GM18505 (cell line): ENCODE measurements at regions not wholly inside any gene's neighbourhood (a gene's known extent, or its start where the extent isn't known, plus 50 kb on each side); places are given as distances from the start of the nearest gene placed in this dataset.
"Not testable (repeated sequence)": the region's sequence is repeated elsewhere in the genome, so short reads cannot be mapped to it uniquely, and the experiment has no call there.

Source experiments
- ATAC-seq: cut with Tn5 transposase; IDR thresholded peaks from one replicate; pipeline ENCODE4 v1.9.1; 2021; ENCODE audit not compliant: unreplicated experiment
- POLR2A ChIP-seq: IDR thresholded peaks from 4 replicates; pipeline ENCODE4 v1.6.1; 2011; ENCODE audit warnings: borderline replicate concordance; ENCODE audit not compliant: insufficient read depth, insufficient read length; ENCODE audit errors: extremely low read depth

DNA sequence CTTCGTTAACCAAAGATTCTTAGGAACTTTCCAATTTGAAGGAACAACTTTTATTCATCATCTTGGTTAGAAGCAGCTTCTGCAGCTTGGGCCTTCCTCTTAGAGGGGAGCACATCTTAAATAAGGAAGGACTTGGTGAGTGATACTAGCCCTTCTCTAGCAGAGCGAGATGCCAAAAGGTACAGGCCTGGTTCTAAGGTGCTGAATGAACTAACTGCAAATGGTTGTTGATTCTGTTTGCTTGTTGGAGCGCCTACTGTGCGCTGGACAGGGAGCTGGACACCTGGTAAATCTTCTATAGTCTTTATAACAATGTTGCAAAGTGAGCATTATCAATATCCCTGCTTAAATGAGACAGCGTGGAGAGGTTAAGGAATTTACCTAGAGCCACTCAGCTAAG, 127.1 kb downstream of the MYCN start:
- no peak for TF ChIP-seq POLR2A
- no peak for ATAC-seq

DNA sequence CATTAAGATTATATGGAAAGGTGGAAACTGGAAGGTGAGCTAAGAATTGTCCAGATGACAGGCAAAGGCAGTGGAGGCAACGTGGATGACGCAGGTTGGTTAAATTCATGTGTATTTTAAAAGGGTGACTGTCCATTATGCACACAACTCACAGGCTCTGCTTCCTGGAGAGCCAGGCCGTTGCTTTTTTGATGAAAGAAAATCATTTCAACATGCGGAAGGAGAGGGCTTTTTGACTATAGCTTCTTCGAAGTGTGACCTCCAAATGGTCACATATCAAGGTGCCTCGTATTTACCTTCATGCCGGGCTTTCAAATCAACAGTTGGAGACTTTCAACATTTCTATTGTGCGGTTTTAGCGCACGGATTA, 126.7 kb downstream of the MYCN start:
- ATAC-seq: no peak
- no peak for TF ChIP-seq POLR2A

DNA sequence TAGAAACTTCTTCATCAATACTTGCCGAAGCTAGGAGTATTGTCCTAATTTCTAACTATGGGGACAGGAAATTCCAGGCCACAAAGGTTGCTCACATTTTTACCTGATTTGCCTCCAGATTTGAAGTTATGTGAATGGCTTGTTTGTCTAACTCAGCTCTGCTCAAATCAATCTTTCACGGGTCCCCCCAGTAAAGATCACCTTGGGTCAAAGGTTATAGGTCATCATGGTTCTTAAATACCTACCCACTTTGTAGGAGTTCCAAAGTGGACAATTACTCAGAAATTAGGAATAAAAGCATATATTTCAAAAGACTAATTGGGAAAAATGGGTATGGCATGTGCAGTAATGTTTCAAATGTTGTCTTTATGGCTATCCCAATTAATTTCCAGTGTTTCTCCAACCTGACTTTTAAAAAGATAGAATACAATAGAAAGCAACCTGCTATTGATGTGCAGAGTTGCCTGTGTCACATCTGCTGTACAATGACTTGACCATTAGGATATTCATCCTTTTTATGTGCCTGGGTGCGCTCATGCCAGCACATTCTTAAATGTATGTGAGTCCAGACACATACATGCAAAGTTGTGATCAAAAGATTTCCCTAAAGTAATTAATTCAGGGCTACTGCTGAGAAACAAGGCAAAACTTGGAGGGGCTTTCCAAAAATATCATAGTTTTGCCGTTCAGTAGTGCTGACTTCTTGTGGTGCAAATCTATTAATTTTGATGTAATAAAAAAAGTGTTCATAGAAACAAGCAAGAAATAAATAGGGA, 126.1 kb downstream of the MYCN start:
- no peak for ATAC-seq
- TF ChIP-seq POLR2A: no peak

DNA sequence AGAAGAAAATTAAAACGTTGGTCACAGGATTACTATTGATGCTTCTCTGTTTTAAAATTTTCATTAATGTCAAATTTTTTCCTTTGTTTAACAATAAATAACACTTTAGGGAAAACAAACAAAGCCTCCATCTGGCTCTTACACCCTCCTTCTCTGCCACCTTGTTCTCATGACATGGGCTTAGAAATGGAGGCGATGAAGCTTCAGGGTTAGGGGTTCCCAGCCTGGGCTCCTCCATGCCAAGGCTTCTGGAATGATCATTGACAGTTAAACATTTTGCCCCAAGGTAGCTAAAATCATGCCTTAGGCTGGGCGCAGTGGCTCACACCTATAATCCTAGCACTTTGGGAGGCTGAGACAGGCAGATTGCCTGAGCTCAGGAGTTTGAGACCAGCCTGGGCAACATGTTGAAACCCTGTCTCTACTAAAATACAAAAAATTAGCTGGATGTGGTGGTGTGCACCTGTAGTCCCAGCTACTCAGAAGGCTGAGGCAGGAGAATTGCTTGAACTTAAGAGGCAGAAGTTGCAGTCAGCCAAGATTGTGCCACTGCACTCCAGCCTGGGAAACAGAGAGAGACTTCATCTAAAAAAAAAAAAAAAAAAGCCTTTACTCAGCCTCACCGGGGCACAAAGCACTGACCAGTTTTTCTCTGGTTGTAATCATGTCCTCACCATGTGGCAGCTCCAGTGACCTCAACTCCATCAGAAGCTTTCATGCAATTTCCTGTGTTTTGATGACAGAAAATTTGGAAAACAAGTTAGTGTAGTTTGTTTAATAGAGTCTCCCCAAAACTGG, 125.1 kb downstream of the MYCN start:
- not testable (repeated sequence) for ATAC-seq

DNA sequence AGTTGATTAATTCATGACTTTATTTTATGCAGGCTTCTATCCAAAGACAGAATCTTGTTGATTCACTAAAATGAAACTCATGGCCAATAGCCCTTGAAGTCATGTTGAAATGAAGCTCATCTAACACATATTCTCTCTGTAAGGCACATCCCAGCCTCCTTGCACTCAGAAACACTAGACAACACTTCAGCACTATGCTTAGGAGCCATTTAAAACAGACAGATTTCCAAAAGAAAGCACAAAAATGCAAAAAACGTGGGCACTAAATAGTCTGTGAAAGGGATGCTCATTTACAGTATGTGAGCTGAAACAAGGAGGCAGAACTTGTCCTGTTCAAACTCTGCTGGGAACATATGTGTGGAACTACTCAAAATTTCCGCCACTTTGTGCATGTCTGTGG, 124.4 kb downstream of the MYCN start:
- ATAC-seq: no peak
- TF ChIP-seq POLR2A: no peak

DNA sequence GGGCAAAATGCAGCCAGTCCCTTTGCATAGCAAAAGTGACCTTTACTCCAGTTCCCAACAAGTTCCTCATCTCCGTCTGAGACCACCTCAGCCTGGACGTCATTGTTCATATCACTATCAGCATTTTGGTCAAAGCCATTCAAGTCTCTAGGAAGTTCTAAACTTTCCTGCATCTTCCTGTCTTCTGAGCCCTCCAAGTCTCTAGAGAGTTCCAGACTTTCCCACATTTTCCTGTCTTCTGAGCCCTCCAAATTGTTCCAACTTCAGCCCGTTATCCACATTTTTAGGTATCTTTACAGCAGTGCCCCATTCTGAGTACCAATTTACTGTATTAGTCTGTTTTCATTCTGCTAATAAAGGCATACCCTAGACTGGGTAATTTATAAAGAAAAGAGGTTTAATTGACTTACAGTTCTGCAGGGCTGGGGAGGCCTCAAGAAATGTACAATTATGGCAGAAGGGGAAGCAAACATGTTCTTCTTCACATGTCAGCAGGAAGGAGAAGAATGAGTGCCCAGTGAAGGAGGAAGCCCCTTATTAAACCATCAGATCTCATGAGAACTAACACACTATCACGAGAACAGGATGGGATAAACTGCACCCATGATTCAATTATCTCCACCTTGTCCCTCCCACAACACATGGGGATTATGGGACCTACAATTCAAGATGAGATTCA, 123.7 kb downstream of the MYCN start:
- no peak for ATAC-seq
- no peak for TF ChIP-seq POLR2A

DNA sequence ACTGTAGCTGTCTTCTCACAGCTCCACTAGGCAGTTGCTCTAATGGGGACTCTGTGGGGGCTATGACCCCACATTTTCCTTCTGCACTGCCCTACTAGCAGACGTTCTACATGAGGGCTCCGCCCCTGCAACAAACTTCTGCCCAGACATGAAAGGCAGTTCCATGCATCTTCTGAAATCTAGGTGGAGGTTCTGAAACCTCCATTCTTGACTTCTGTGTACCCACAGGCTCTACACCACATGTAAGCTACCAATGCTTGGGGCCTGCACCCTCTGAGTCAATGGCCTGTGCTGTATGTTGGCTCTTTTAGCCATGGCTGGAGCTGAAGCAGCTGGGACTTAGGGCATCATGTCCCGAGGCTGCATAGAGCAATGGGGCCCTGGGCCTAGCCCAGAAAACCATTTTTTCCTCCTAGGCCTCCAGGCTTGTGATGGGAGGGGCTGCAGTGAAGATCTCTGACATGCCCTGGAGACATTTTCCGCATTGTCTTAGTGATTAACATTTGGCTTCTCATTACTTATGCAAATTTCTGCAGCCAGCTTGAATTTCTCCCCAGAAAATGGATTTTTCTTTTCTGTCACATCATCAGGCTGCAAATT, 123.0 kb downstream of the MYCN start:
- ATAC-seq: no peak
- no peak for TF ChIP-seq POLR2A

DNA sequence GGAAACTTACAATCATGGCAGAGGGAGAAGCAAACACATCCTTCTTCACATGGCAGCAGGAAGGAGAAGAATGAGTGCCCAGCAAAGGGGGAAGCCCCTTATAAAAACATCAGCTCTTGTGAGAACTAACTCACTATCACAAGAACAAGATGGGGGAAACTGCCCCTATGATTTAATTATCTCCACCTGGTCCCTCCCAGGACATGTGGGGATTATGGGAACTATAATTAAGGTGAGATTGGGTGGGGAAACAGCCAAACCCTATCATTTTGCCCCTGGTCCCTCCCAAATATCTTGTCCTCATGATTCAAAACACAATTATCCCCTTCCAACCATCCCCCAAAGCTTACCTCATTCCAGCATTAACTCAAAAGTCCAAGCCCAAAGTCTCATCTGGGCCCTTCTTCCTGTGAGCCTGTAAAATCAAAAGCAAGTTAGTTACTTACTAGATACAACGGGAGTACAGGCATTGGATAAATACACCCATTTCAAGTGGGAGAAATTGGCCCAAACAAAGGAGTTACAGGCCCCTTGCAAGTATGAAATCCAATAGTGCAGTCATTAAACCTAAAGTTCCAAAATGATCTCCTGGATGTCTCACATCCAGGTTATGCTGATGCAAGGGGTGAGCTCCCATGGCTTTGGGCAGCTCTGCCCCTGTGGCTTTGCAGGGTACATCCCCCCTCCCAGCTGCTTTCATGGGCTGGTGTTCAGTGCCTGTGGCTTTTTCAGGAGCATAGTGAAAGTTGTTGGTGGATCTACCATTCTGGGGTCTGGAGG, 122.3 kb downstream of the MYCN start:
- TF ChIP-seq POLR2A: no peak
- ATAC-seq: no peak

DNA sequence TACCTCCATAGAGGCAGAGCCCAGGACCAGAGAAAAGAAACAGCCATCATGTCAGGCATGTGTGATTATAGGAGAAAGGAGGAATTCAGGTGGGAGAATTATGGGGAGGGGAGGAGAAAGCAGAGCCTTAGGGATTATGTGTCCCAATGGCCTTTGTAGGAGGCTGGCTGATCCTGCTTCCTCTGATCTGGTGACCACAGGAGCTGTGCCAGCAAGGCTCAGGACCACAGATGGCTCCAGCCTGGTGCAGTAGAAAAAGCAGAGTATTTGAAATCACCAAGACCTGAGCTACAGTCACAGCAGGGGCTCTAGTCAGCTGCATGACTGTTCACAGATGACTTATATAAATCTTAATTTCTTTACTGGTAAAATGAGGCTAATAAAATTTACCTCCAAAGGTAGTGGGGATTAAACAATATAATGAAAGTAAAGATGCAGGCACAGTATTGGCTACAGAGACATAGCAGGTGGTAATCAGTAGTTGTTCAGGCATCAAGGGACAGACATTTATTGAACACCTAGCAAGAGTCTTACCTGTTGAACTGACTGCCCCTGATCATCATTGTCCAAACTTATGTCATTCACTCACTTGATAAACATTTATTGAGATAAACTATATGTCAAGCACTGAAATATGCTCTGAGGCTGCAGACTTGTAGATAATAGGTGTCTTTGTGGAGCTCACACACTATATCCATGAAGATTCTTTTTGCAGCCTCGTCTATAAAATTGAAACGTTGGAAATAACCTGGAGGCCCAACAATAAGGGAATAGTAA, 121.3 kb downstream of the MYCN start:
- TF ChIP-seq POLR2A: no peak
- no peak for ATAC-seq

DNA sequence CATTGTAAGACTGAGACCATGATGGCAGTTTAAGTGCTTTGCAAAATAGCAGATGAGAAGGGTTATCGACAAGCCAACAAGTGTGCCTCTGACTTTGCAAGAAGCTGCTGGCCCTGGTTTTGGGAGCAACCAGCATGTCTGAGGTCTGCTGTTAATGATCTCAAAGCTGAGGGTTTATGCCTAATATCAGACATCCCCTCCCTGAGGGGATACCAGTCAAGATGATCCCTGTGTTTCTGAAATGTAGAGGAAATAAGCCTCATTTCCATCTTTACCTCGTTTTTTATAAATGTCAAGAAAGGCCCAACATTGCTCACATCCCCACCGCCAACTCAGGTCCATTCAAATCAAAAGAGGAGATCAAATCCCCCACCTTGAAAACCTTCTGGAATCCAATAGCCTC, 120.6 kb downstream of the MYCN start:
- TF ChIP-seq POLR2A: no peak
- no peak for ATAC-seq

DNA sequence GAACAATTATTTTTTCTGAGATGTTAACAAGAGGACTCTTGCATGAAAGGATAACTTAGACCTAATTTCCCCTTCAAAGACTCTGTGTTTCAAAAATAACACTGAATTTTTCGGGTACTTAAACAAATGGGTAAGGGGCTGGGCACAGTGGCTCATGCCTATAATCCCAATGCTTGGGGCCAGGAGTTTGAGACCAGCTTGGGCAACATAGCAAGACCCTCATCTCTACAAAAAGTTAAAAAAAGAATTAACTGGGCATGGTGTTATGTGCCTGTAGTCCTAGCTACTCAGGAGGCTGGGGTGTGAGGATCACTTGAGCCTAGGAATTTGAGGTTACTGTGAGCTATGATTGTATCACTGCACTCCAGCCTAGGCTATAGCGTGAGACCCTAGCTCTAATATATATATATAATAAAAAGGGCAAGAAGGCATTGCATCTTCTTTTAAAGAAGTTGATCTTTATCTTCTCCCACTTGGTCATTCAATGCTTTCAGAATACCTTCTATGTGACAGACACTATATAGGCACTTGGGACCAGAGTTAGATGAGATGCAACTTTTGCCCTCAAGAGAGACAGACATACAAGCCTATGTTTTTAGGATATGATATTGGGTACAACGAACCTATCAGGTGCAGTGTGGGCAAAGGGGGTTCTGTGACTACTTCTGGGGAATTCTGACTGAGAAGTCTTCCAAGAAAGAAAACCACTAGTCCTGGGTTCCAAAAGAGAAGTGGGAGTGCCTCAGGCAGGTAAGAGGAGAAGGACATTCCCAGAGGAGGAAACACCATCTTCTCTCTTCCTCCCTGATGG, 120.0 kb downstream of the MYCN start:
- no peak for TF ChIP-seq POLR2A
- no peak for ATAC-seq
